ENCODE measurements at regions not wholly inside any gene's neighbourhood (a gene's known extent, or its start where the extent isn't known, plus 50 kb on each side); places are given as distances from the start of the nearest gene placed in this dataset.

DNA sequence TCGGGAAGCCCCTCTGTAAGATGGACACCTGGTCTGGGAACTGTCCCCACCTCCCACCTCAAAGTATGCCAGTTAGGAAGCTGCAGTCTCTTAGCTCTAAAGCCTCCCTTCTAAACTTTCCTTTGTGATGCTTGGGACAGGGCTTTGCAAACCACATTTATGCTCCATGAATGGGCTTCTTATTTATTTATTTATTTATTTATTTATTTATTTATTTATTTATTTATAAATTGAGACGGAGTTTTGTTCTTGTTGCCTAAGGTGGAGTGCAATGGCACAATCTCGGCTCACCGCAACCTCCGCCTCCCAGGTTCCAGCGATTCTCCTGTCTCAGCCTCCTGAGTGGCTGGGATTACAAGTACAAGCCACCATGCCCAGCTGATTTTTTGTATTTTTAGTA, 1009.4 kb downstream of the TYW1 start:
- Histone ChIP-seq H3K9ac (ENCODE audit: low read depth, low read length) (no peak overlapping the region), H3K27me3 (ENCODE audit: insufficient read depth, low read length) (no peaks in the 10 kb centered on the region), H3K36me3 (ENCODE audit: insufficient read depth, low read depth, low read length) (no peaks in the 10 kb centered on the region), H3K4me3 (ENCODE audit: low read length) (no peak overlapping the region), H3K9me3 (ENCODE audit: insufficient read depth, low read depth, low read length) (no peaks in the 10 kb centered on the region), H3K27ac (ENCODE audit: low read length) (no peak overlapping the region), H3K4me1 (ENCODE audit: insufficient read depth, low read length) (no peaks in the 10 kb centered on the region)

- H3K4me3 ChIP-seq (ENCODE audit: low read length), result no peak overlapping the region
- H3K9ac ChIP-seq (ENCODE audit: low read depth, low read length), result no peak overlapping the region
- H3K27ac ChIP-seq (ENCODE audit: low read length), result no peak overlapping the region
- peaks cover 4% of the 10 kb centered on the region for H3K9me3 ChIP-seq (ENCODE audit: insufficient read depth, low read depth, low read length)
- no peaks in the 10 kb centered on the region for H3K4me1 ChIP-seq (ENCODE audit: insufficient read depth, low read length)
- no peaks in the 10 kb centered on the region for H3K27me3 ChIP-seq (ENCODE audit: insufficient read depth, low read length)
- H3K36me3 ChIP-seq (ENCODE audit: insufficient read depth, low read depth, low read length), result no peaks in the 10 kb centered on the region
Measured at GRCh38 chr7:68006619-68007018, 1010.0 kb downstream of the TYW1 start.

GRCh38 chr7:68009716-68010115, 1013.1 kb downstream of the TYW1 start:
- Histone ChIP-seq H3K36me3 (ENCODE audit: insufficient read depth, low read depth, low read length) (no peaks in the 10 kb centered on the region), H3K9ac (ENCODE audit: low read depth, low read length) (no peak overlapping the region), H3K4me3 (ENCODE audit: low read length) (no peak overlapping the region), H3K27me3 (ENCODE audit: insufficient read depth, low read length) (no peaks in the 10 kb centered on the region), H3K27ac (ENCODE audit: low read length) (no peak overlapping the region), H3K4me1 (ENCODE audit: insufficient read depth, low read length) (no peaks in the 10 kb centered on the region), H3K9me3 (ENCODE audit: insufficient read depth, low read depth, low read length) (peaks cover 9% of the 10 kb centered on the region)

GRCh38 chr7:68014031-68014736, 1017.6 kb downstream of the TYW1 start:
- no peak overlapping the region for H3K9ac ChIP-seq (ENCODE audit: low read depth, low read length)
- H3K9me3 ChIP-seq (ENCODE audit: insufficient read depth, low read depth, low read length), result peaks cover 9% of the 10 kb centered on the region
- H3K27me3 ChIP-seq (ENCODE audit: insufficient read depth, low read length), result peaks cover 14% of the 10 kb centered on the region
- H3K27ac ChIP-seq (ENCODE audit: low read length), result no peak overlapping the region
- H3K36me3 ChIP-seq (ENCODE audit: insufficient read depth, low read depth, low read length), result no peaks in the 10 kb centered on the region
- no peak overlapping the region for H3K4me3 ChIP-seq (ENCODE audit: low read length)
- peaks cover 11% of the 10 kb centered on the region; the same call in 1 of the 2 replicates for H3K4me1 ChIP-seq (ENCODE audit: insufficient read depth, low read length)

- peaks cover 14% of the 10 kb centered on the region for H3K27me3 ChIP-seq (ENCODE audit: insufficient read depth, low read length)
- H3K4me1 ChIP-seq (ENCODE audit: insufficient read depth, low read length), result peaks cover 11% of the 10 kb centered on the region; the same call in 1 of the 2 replicates
- 0 out of 2 replicates have a peak overlapping the region, but pooled peaks have one; percentile 22 for H3K4me3 ChIP-seq (ENCODE audit: low read length)
- H3K9ac ChIP-seq (ENCODE audit: low read depth, low read length), result no peak overlapping the region
- no peak overlapping the region for H3K27ac ChIP-seq (ENCODE audit: low read length)
- H3K9me3 ChIP-seq (ENCODE audit: insufficient read depth, low read depth, low read length), result peaks cover 9% of the 10 kb centered on the region
- no peaks in the 10 kb centered on the region for H3K36me3 ChIP-seq (ENCODE audit: insufficient read depth, low read depth, low read length)
Measured at GRCh38 chr7:68015122-68015977, 1018.7 kb downstream of the TYW1 start.

DNA sequence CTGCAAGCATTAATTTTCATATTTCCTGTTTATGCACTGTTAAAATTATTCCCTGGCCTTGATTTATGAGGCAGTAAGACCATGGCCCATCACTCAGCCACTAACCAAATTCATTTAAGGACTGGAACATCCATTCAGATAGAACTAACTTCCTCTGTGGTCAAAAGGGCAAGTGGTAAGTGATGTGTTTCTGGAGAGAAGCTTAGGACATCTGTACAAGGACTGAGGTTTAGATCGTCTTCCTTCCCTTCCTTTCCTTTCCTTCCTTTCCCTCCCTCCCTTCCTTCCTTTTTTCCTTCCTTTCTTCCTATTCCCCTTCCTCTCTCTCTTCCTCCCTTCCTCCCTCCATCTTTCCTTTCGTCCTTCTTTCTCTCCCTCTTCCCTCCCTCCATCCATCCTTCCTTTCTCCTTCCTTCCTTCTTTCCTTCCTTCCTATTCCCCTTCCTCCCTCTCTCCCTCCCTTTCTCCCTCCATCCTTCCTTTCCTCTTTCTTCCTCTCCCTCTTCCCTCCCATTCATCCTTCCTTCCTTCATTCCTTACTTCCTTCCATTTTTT, 1019.4 kb downstream of the TYW1 start:
- peaks cover 11% of the 10 kb centered on the region; the same call in 1 of the 2 replicates for H3K4me1 ChIP-seq (ENCODE audit: insufficient read depth, low read length)
- peaks cover 14% of the 10 kb centered on the region for H3K27me3 ChIP-seq (ENCODE audit: insufficient read depth, low read length)
- no peaks in the 10 kb centered on the region for H3K36me3 ChIP-seq (ENCODE audit: insufficient read depth, low read depth, low read length)
- no peak overlapping the region for H3K4me3 ChIP-seq (ENCODE audit: low read length)
- no peak overlapping the region for H3K27ac ChIP-seq (ENCODE audit: low read length)
- peaks cover 9% of the 10 kb centered on the region for H3K9me3 ChIP-seq (ENCODE audit: insufficient read depth, low read depth, low read length)
- H3K9ac ChIP-seq (ENCODE audit: low read depth, low read length), result no peak overlapping the region

DNA sequence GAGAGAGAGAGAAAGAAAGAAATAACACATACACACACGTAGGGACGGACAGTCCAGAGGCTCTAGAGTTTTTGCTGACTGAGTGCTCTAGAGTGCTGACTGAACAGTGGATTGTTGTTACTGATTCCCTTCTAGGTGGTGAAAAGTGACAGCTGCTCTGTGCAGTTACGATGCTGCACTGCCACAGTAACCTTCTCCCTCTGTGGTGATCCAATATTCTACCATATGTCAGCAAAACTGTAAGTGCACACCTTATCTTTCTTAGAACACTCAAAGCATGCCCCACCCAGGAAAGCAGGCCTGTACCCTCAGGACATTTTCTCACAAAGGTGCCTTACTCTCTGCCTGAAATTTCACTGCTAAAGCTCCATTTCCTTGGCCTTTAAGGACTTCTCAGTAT, 1023.5 kb downstream of the TYW1 start:
- Histone ChIP-seq H3K27ac (ENCODE audit: low read length) (no peak overlapping the region), H3K4me1 (ENCODE audit: insufficient read depth, low read length) (peaks cover 9% of the 10 kb centered on the region; the same call in 1 of the 2 replicates), H3K9ac (ENCODE audit: low read depth, low read length) (no peak overlapping the region), H3K9me3 (ENCODE audit: insufficient read depth, low read depth, low read length) (no peaks in the 10 kb centered on the region), H3K27me3 (ENCODE audit: insufficient read depth, low read length) (peaks cover 14% of the 10 kb centered on the region), H3K4me3 (ENCODE audit: low read length) (no peak overlapping the region), H3K36me3 (ENCODE audit: insufficient read depth, low read depth, low read length) (no peaks in the 10 kb centered on the region)

- Histone ChIP-seq H3K4me1 (ENCODE audit: insufficient read depth, low read length) (no peaks in the 10 kb centered on the region), H3K36me3 (ENCODE audit: insufficient read depth, low read depth, low read length) (no peaks in the 10 kb centered on the region), H3K27ac (ENCODE audit: low read length) (no peak overlapping the region), H3K27me3 (ENCODE audit: insufficient read depth, low read length) (no peaks in the 10 kb centered on the region), H3K9ac (ENCODE audit: low read depth, low read length) (no peak overlapping the region), H3K9me3 (ENCODE audit: insufficient read depth, low read depth, low read length) (no peaks in the 10 kb centered on the region; the same call in 1 of the 2 replicates), H3K4me3 (ENCODE audit: low read length) (no peak overlapping the region)
Measured at GRCh38 chr7:68025369-68025768, 1028.7 kb downstream of the TYW1 start.

DNA sequence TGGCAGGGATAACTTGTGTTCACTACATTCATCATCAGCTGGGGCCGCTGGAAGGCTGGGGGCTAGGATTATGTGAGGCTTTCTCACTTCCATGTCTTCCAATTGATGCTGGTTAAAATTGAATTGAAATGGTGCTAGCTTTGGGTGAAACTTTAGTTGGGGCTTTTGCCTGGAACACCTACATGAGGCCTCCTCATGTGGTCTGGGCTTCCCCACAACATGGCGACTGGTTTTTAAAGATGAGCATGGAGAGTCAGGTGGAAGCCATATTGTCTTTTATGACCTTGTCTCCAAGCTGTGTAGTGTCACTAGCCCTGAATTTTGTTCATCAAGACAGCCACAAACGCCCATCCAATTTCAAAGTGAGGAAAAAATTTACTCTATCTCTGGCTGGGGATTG, 1033.9 kb downstream of the TYW1 start:
- no peaks in the 10 kb centered on the region; the same call in 1 of the 2 replicates for H3K9me3 ChIP-seq (ENCODE audit: insufficient read depth, low read depth, low read length)
- no peak overlapping the region for H3K27ac ChIP-seq (ENCODE audit: low read length)
- H3K36me3 ChIP-seq (ENCODE audit: insufficient read depth, low read depth, low read length), result no peaks in the 10 kb centered on the region
- H3K4me3 ChIP-seq (ENCODE audit: low read length), result no peak overlapping the region
- H3K4me1 ChIP-seq (ENCODE audit: insufficient read depth, low read length), result no peaks in the 10 kb centered on the region
- H3K27me3 ChIP-seq (ENCODE audit: insufficient read depth, low read length), result no peaks in the 10 kb centered on the region
- no peak overlapping the region for H3K9ac ChIP-seq (ENCODE audit: low read depth, low read length)

DNA sequence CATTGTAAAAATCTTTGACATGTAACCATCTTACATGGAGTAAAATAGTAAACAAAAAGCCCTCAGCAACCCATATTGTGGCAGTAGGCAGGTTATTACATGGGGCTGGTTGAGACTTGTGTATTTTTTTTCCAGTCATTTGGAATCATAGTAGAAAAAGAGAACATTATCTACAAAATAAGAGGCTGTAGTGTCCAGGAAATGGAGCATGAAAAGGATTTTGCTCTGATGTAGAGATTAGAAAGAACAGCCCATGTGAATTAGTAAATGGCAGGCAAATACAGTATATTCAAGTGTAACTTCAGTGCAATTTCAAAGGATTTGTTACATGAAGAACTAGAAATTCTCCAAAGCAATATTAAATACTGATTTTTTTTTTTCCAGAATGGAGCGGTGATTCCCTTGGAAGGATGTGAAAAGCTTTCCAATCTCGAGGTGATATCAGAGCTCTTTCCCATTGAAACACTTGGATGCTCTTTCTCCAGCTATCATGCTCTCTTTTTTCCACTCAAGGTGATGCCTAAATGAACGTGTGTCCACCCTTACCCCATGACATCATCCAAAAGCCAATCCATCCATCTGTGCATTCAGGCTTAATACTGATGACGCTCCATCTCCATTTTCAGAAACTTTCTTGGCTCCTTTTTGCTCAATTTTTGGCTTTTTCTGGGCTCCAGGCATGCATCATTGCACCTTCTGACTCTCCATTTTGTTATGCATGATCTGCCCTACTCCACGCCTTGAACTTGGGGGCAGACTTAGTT, 1034.7 kb downstream of the TYW1 start:
- H3K4me1 ChIP-seq (ENCODE audit: insufficient read depth, low read length), result no peaks in the 10 kb centered on the region
- no peaks in the 10 kb centered on the region for H3K36me3 ChIP-seq (ENCODE audit: insufficient read depth, low read depth, low read length)
- H3K27ac ChIP-seq (ENCODE audit: low read length), result no peak overlapping the region
- H3K9ac ChIP-seq (ENCODE audit: low read depth, low read length), result no peak overlapping the region
- no peaks in the 10 kb centered on the region for H3K27me3 ChIP-seq (ENCODE audit: insufficient read depth, low read length)
- no peaks in the 10 kb centered on the region for H3K9me3 ChIP-seq (ENCODE audit: insufficient read depth, low read depth, low read length)
- H3K4me3 ChIP-seq (ENCODE audit: low read length), result no peak overlapping the region

GRCh38 chr7:68038621-68039314, 1042.1 kb downstream of the TYW1 start:
- Histone ChIP-seq H3K27me3 (ENCODE audit: insufficient read depth, low read length) (no peaks in the 10 kb centered on the region), H3K4me3 (ENCODE audit: low read length) (no peak overlapping the region), H3K9ac (ENCODE audit: low read depth, low read length) (no peak overlapping the region), H3K27ac (ENCODE audit: low read length) (no peak overlapping the region), H3K36me3 (ENCODE audit: insufficient read depth, low read depth, low read length) (no peaks in the 10 kb centered on the region), H3K9me3 (ENCODE audit: insufficient read depth, low read depth, low read length) (no peaks in the 10 kb centered on the region), H3K4me1 (ENCODE audit: insufficient read depth, low read length) (no peaks in the 10 kb centered on the region)

All from iPS-20b (cell line).